H1 (cell line): ENCODE measurements at regions not wholly inside any gene's neighbourhood (a gene's known extent, or its start where the extent isn't known, plus 50 kb on each side); places are given as distances from the start of the nearest gene placed in this dataset.
A peak's percentile ranks its signal among the peaks of the same experiment; 100 is the strongest.

Source experiments
- CTCF ChIA-PET: fragments of 300-600 bp; sonication (Branson Sonifier 250); formaldehyde crosslinking; loops from one replicate; lab custom pipeline; 2021; ENCODE audit not compliant: partially characterized antibody; lab: Charles Lee
- POLR2A ChIA-PET: fragments of 300-600 bp; sonication (Branson Sonifier 250); formaldehyde crosslinking; loops from one replicate; lab custom pipeline; 2021; ENCODE audit warnings: inconsistent platforms; ENCODE audit not compliant: partially characterized antibody; lab: Charles Lee
- DNase-seq, 2 experiments: peaks; one replicate each; pipeline versions ENCODE4 v3.0.0 to v3.0.0-alpha.2; 2010 to 2022; ENCODE audit warnings: low spot score in 2 of 2, low read depth in 1 of 2, mixed read lengths in 1 of 2
- FAIRE-seq: peaks from 2 replicates; lab custom pipeline; 2011; peaks lifted over from hg19 to GRCh38; lab: Jason Lieb, UNC
- H2AFZ ChIP-seq: 2 replicates; pipeline ENCODE4 v1.8.1; 2012; ENCODE audit warnings: low read length, inconsistent platforms
- H2AK5ac ChIP-seq: 2 replicates; pipeline ENCODE4 v1.6.1; 2013; ENCODE audit warnings: low read depth, low read length
- H2BK120ac ChIP-seq: replicated peaks from 2 replicates; pipeline ENCODE3; 2013; ENCODE audit warnings: low read depth, low read length, inconsistent platforms
- H2BK12ac ChIP-seq: 2 replicates; pipeline ENCODE4 v1.6.1; 2013; ENCODE audit warnings: low read depth, low read length
- H2BK15ac ChIP-seq: 2 replicates; pipeline ENCODE4 v1.6.1; 2013; ENCODE audit warnings: low read length
- H2BK20ac ChIP-seq: 2 replicates; pipeline ENCODE4 v1.6.1; 2013; ENCODE audit warnings: low read length
- H2BK5ac ChIP-seq: 2 replicates; pipeline ENCODE4 v1.6.1; 2013; ENCODE audit warnings: low read depth, low read length
- H3K14ac ChIP-seq: 2 replicates; pipeline ENCODE4 v1.6.1; 2013; ENCODE audit warnings: inconsistent platforms; ENCODE audit not compliant: insufficient read length
- H3K18ac ChIP-seq: 2 replicates; pipeline ENCODE4 v1.6.1; 2013; ENCODE audit warnings: low read length; ENCODE audit errors: extremely low read depth
- H3K23ac ChIP-seq: 2 replicates; pipeline ENCODE4 v1.6.1; 2013; ENCODE audit warnings: inconsistent platforms; ENCODE audit not compliant: insufficient read length
- H3K23me2 ChIP-seq: 2 replicates; pipeline ENCODE4 v1.6.1; 2013; ENCODE audit warnings: low read depth, low read length
- H3K27ac ChIP-seq: 2 replicates; pipeline ENCODE4 v1.6.1; 2011; ENCODE audit warnings: low read depth, low read length, inconsistent platforms
- H3K27me3 ChIP-seq, 4 experiments: replicated peaks in 1 of 4; 1 replicate in 1 of 4; 2 replicates in 3 of 4; pipeline versions ENCODE4 v1.6.1 to v1.8.1; 2011 to 2013; ENCODE audit warnings: low read length in 3 of 4, mild to moderate bottlenecking in 3 of 4, inconsistent platforms in 2 of 4, mixed read lengths in 2 of 4, moderate library complexity in 1 of 4; ENCODE audit not compliant: control insufficient read depth in 3 of 4, insufficient read depth in 3 of 4; ENCODE audit errors: extremely low read depth in 1 of 4
- H3K36me3 ChIP-seq, 4 experiments: 2 replicates each; pipeline versions ENCODE4 v1.6.1 to v1.8.1; 2011 to 2013; ENCODE audit warnings: mild to moderate bottlenecking in 4 of 4, low read length in 3 of 4, moderate library complexity in 2 of 4, control low read depth in 1 of 4, inconsistent platforms in 1 of 4; ENCODE audit not compliant: insufficient read depth in 4 of 4, control insufficient read depth in 2 of 4
- H3K4ac ChIP-seq: replicated peaks from 2 replicates; pipeline ENCODE3; 2013; ENCODE audit warnings: low read length, low read depth, mixed read lengths, inconsistent platforms; ENCODE audit not compliant: insufficient read length
- H3K4me1 ChIP-seq, 4 experiments: replicated peaks in 1 of 4; 1 replicate in 1 of 4; 2 replicates in 3 of 4; pipeline versions ENCODE4 v1.6.1 to v1.8.1; 2011 to 2013; ENCODE audit warnings: low read length in 3 of 4, inconsistent platforms in 2 of 4, mixed read lengths in 1 of 4; ENCODE audit not compliant: insufficient read depth in 4 of 4, control insufficient read depth in 3 of 4
- H3K4me2 ChIP-seq, 2 experiments: 2 replicates each; pipeline versions ENCODE4 v1.6.1 to v1.8.1; 2011 to 2013; ENCODE audit warnings: low read depth in 2 of 2, low read length in 2 of 2, control low read depth in 1 of 2, inconsistent platforms in 1 of 2, mild to moderate bottlenecking in 1 of 2; ENCODE audit not compliant: insufficient read depth in 1 of 2
- H3K4me3 ChIP-seq, 4 experiments: fragments of 200-600, 300-600 bp in 1 of 4; sonication (generic), shearing (Covaris generic), sonication (Bioruptor Twin) in 1 of 4; 2 replicates each; pipeline versions ENCODE4 v1.5.1 to v1.8.1; 2011 to 2016; ENCODE audit warnings: low read length in 4 of 4, low read depth in 3 of 4, control low read depth in 2 of 4, inconsistent platforms in 2 of 4, mild to moderate bottlenecking in 2 of 4, mixed read lengths in 1 of 4, moderate library complexity in 1 of 4; ENCODE audit not compliant: insufficient read depth in 2 of 4; ENCODE audit errors: extremely low read depth in 1 of 4
- H3K56ac ChIP-seq: replicated peaks from 2 replicates; pipeline ENCODE3; 2013; ENCODE audit warnings: low read depth, mild to moderate bottlenecking, mixed read lengths, low read length, inconsistent platforms; ENCODE audit not compliant: insufficient read length
- H3K79me1 ChIP-seq: 2 replicates; pipeline ENCODE4 v1.6.1; 2013; ENCODE audit warnings: low read depth, low read length, control low read depth
- H3K79me2 ChIP-seq, 2 experiments: 2 replicates each; pipeline versions ENCODE4 v1.6.1 to v1.8.1; 2012 to 2013; ENCODE audit warnings: low read length in 2 of 2, mild to moderate bottlenecking in 2 of 2, inconsistent platforms in 1 of 2; ENCODE audit not compliant: insufficient read depth in 2 of 2, control insufficient read depth in 1 of 2
- H3K9ac ChIP-seq, 4 experiments: replicated peaks in 1 of 4; 1 replicate in 1 of 4; 2 replicates in 3 of 4; pipeline versions ENCODE4 v1.6.1 to v1.8.1; 2011 to 2013; ENCODE audit warnings: low read depth in 3 of 4, low read length in 3 of 4, control low read depth in 2 of 4, mild to moderate bottlenecking in 2 of 4, moderate library complexity in 2 of 4, inconsistent platforms in 1 of 4; ENCODE audit errors: extremely low read depth in 1 of 4
- H3K9me3 ChIP-seq, 2 experiments: 2 replicates each; pipeline versions ENCODE4 v1.6.1 to v1.8.1; 2012 to 2013; ENCODE audit warnings: mild to moderate bottlenecking in 2 of 2, moderate library complexity in 2 of 2, control low read depth in 1 of 2, inconsistent platforms in 1 of 2, low read depth in 1 of 2, low read length in 1 of 2, mixed read lengths in 1 of 2; ENCODE audit not compliant: insufficient read depth in 2 of 2
- H4K20me1 ChIP-seq, 2 experiments: replicated peaks in 1 of 2; 2 replicates each; pipeline versions ENCODE3 to v1.8.1; 2011 to 2013; ENCODE audit warnings: inconsistent platforms in 2 of 2, low read length in 2 of 2, mild to moderate bottlenecking in 1 of 2; ENCODE audit not compliant: insufficient read depth in 2 of 2, control insufficient read depth in 1 of 2
- H4K5ac ChIP-seq: 2 replicates; pipeline ENCODE4 v1.6.1; 2013; ENCODE audit warnings: low read length, low read depth, mixed read lengths, inconsistent platforms; ENCODE audit not compliant: insufficient read length
- H4K8ac ChIP-seq: 2 replicates; pipeline ENCODE4 v1.8.0; 2013; ENCODE audit warnings: mild to moderate bottlenecking, moderate library complexity, low read length, inconsistent platforms; ENCODE audit not compliant: insufficient read depth; ENCODE audit errors: extremely low read depth
- H4K91ac ChIP-seq: replicated peaks from 2 replicates; pipeline ENCODE3; 2013; ENCODE audit warnings: low read length, mixed read lengths, inconsistent platforms; ENCODE audit not compliant: insufficient read length
- BRCA1 ChIP-seq: IDR thresholded peaks from 2 replicates; pipeline ENCODE4 v1.6.1; 2012; ENCODE audit warnings: low read depth, low read length, improper control_type of control experiment
- CBX8 ChIP-seq: fragments of 300-800, 300-1000 bp; sonication (generic); IDR thresholded peaks from 2 replicates; pipeline ENCODE4 v1.7.1; 2016; ENCODE audit warnings: low read depth, low read length, borderline replicate concordance
- CHD2 ChIP-seq: IDR thresholded peaks from 2 replicates; pipeline ENCODE4 v1.6.1; 2012; ENCODE audit warnings: low read length, improper control_type of control experiment
- HDAC6 ChIP-seq: IDR thresholded peaks from one replicate; pipeline ENCODE4 v1.7.1; 2012; ENCODE audit warnings: low read depth, mild to moderate bottlenecking, inconsistent platforms, low read length, moderate library complexity
- POLR2A ChIP-seq, 2 experiments: IDR thresholded peaks; 1 replicate in 1 of 2; 2 replicates in 1 of 2; pipeline ENCODE4 v1.6.1; 2011; ENCODE audit warnings: low read depth in 2 of 2, low read length in 2 of 2, mild to moderate bottlenecking in 2 of 2; ENCODE audit errors: control extremely low read depth in 1 of 2
- POU5F1 ChIP-seq: IDR thresholded peaks from 2 replicates; pipeline ENCODE4 v1.6.1; 2011; ENCODE audit warnings: low read depth, mild to moderate bottlenecking, low read length, moderate library complexity
- RFX5 ChIP-seq: IDR thresholded peaks from 2 replicates; pipeline ENCODE4 v1.6.1; 2011; ENCODE audit warnings: low read depth, low read length, improper control_type of control experiment, borderline replicate concordance
- RXRA ChIP-seq: IDR thresholded peaks from 2 replicates; pipeline ENCODE4 v1.6.1; 2011; ENCODE audit warnings: low read depth, mild to moderate bottlenecking, low read length, moderate library complexity; ENCODE audit not compliant: insufficient read depth
- SP2 ChIP-seq: IDR thresholded peaks from 2 replicates; pipeline ENCODE4 v1.6.1; 2012; ENCODE audit warnings: mild to moderate bottlenecking, low read length, inconsistent platforms
- TAF1 ChIP-seq: IDR thresholded peaks from 2 replicates; pipeline ENCODE4 v1.6.1; 2011; ENCODE audit warnings: mild to moderate bottlenecking, low read depth, low read length
- TAF7 ChIP-seq: optimal IDR thresholded peaks from 2 replicates; pipeline ENCODE3; 2011; ENCODE audit warnings: low read depth, mild to moderate bottlenecking, inconsistent platforms, low read length, moderate library complexity, borderline replicate concordance
- TCF12 ChIP-seq: IDR thresholded peaks from 2 replicates; pipeline ENCODE4 v1.6.1; 2011; ENCODE audit warnings: low read depth, mild to moderate bottlenecking, low read length
- TEAD4 ChIP-seq: IDR thresholded peaks from 2 replicates; pipeline ENCODE4 v1.6.1; 2012; ENCODE audit warnings: low read depth, low read length, inconsistent platforms, mixed read lengths
- YY1 ChIP-seq: IDR thresholded peaks from 2 replicates; pipeline ENCODE4 v1.6.1; 2011; ENCODE audit warnings: low read depth, mild to moderate bottlenecking, low read length
- WGBS, 2 experiments: shearing (Covaris generic) in 1 of 2; methylation state at CpG; one replicate each; pipeline versions ENCODE4 v1.1.6 to v1.1.7; 2013 to 2015; ENCODE audit warnings: low lambda C conversion rate in 2 of 2, mixed read lengths in 2 of 2, inconsistent platforms in 1 of 2, low coverage in 1 of 2, missing lambda C conversion rate in 1 of 2; ENCODE audit not compliant: insufficient replicate concordance in 2 of 2, insufficient coverage in 1 of 2, insufficient read length in 1 of 2; ENCODE audit errors: extremely low coverage in 1 of 2, missing lambda C conversion rate in 1 of 2; 5-methylcytosine and 5-hydroxymethylcytosine counted together
- TF ChIP-seq, protein P1 (sequence below): IDR thresholded peaks from 2 replicates; pipeline ENCODE4 v1.6.1; 2011; ENCODE audit warnings: low read depth, mild to moderate bottlenecking, low read length; ENCODE audit not compliant: insufficient read depth
- TF ChIP-seq, protein P2 (sequence below): IDR thresholded peaks from 2 replicates; pipeline ENCODE4 v1.6.1; 2012; ENCODE audit warnings: inconsistent platforms

DNA sequence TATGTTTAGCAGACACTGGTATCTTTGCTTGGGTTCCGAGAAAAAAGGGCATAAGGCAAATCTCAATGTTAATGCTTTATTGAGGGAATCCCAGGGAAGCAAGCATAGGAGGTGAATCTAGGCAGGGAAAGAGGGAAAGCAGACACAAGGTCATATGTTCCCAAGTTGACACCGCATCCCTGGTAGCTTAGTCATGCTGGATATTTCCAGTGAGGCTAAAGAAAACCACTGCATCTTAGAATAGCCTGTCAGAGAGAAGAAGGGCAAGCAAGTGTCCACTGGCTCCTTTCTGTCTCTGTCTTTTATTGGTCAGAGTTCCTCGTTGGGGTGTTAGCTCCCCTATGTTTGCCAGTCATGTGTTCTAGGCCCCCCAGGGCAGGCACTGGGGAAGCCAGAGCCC is 104.7 kb downstream of the NKX6-1 start:
- FAIRE-seq (no peak), DNase-seq (no peak)
- Histone ChIP-seq H2BK120ac (no peak overlapping the region), H3K9me3 (no peaks in the 10 kb centered on the region), H3K27me3 (no peaks in the 10 kb centered on the region), H3K9ac (no peak overlapping the region), H2BK20ac (no peak overlapping the region), H3K23ac (no peak overlapping the region), H3K56ac (no peak overlapping the region), H3K36me3 (no peaks in the 10 kb centered on the region), H2BK15ac (no peak overlapping the region), H3K4me2 (no peak overlapping the region), H3K27ac (no peak overlapping the region), H3K23me2 (no peaks in the 10 kb centered on the region), H2AFZ (0 out of 2 replicates have a peak overlapping the region, but pooled peaks have one; percentile 1), H3K4me1 (no peaks in the 10 kb centered on the region), H3K14ac (no peak overlapping the region), H3K18ac (no peak overlapping the region), H3K4me3 (no peak overlapping the region), H4K8ac (no peak overlapping the region), H2AK5ac (no peak overlapping the region), H2BK5ac (no peak overlapping the region), H4K91ac (no peak overlapping the region), H3K79me2 (no peaks in the 10 kb centered on the region), H2BK12ac (no peak overlapping the region), H3K4ac (no peak overlapping the region), H4K5ac (no peak overlapping the region), H4K20me1 (no peaks in the 10 kb centered on the region), H3K79me1 (no peaks in the 10 kb centered on the region)
- POLR2A ChIA-PET: no interaction called here
- CTCF ChIA-PET: interaction anchor here (0.6 to 1.7 kb wide), 5 partner anchors 10 to 405 kb away, joined by 3 to 4 read pairs (median 3); no protein-coding TSS in a partner anchor
- 91% methylated on average over 3 of the region's 3 CpGs; no CpG with 5 or more reads in 1 of the 2 experiments for WGBS, 2 experiments
- TF ChIP-seq, protein P1, sequence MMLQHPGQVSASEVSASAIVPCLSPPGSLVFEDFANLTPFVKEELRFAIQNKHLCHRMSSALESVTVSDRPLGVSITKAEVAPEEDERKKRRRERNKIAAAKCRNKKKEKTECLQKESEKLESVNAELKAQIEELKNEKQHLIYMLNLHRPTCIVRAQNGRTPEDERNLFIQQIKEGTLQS: no peak
- no peak for TF ChIP-seq POLR2A (IDR thresholded peaks at IDR 0.05; ENCODE audit: control extremely low read depth in 1 of 2, low read depth in 2 of 2, low read length in 2 of 2)
- no peak for TF ChIP-seq HDAC6
- TF ChIP-seq, protein P2, sequence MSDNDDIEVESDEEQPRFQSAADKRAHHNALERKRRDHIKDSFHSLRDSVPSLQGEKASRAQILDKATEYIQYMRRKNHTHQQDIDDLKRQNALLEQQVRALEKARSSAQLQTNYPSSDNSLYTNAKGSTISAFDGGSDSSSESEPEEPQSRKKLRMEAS: no peak
- no peak for TF ChIP-seq TAF1
- no peak for TF ChIP-seq CHD2
- TF ChIP-seq RXRA: no peak
- no peak for TF ChIP-seq YY1
- no peak for TF ChIP-seq BRCA1
- no peak for TF ChIP-seq TCF12
- TF ChIP-seq TEAD4: no peak
- TF ChIP-seq SP2: no peak
- TF ChIP-seq CBX8: no peak
- TF ChIP-seq RFX5: no peak
- TF ChIP-seq POU5F1: no peak
- no peak for TF ChIP-seq TAF7
